CD4-positive, alpha-beta T cell treated with Interleukin-17A for 4 hours (primary cell): ENCODE measurements at regions not wholly inside any gene's neighbourhood (a gene's known extent, or its start where the extent isn't known, plus 50 kb on each side); places are given as distances from the start of the nearest gene placed in this dataset.

Experiments used
- DNase-seq: peaks from one replicate; pipeline ENCODE4 v3.0.0-alpha.2; 2020; ENCODE audit warnings: mixed read lengths

DNA sequence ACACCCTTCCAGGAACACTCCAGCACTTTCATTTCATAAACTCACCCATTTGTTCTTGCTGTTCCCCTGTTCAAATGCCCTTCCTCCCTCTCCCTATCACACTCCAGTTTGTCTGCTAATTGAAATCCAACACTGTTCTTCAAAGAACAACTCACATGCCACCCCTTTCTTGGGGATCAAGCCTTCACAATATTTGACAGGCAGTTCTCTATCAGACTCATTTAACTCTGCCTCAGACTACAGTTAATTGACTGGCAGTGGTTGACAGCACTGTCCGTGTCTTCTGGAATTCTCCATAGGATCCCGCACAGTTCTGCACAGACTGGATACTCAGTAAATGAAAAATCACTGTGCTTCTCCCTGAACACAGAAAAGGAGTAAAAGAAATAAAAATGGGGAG, 87.8 kb downstream of the PMP22 start:
- no peak for DNase-seq

DNA sequence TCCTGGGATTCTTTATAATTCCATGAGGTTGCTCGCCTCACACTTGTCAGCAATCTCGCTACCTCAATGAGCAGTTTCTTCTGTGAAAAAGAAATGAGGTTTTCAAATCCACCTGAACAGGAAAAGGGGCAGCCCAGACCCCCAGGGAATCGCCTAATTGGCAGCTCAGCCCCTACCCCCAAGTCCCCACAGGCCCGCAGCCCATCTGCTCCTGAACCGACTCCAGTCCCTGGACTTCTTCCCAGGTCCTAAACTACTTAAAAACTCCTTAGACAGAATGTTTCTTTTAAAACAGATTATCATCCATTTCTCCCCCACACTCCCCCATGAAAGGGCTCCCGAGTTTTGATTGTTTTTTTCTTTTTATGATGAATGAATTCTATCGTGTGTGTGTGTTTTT, 89.8 kb downstream of the PMP22 start:
- DNase-seq, result no peak

DNA sequence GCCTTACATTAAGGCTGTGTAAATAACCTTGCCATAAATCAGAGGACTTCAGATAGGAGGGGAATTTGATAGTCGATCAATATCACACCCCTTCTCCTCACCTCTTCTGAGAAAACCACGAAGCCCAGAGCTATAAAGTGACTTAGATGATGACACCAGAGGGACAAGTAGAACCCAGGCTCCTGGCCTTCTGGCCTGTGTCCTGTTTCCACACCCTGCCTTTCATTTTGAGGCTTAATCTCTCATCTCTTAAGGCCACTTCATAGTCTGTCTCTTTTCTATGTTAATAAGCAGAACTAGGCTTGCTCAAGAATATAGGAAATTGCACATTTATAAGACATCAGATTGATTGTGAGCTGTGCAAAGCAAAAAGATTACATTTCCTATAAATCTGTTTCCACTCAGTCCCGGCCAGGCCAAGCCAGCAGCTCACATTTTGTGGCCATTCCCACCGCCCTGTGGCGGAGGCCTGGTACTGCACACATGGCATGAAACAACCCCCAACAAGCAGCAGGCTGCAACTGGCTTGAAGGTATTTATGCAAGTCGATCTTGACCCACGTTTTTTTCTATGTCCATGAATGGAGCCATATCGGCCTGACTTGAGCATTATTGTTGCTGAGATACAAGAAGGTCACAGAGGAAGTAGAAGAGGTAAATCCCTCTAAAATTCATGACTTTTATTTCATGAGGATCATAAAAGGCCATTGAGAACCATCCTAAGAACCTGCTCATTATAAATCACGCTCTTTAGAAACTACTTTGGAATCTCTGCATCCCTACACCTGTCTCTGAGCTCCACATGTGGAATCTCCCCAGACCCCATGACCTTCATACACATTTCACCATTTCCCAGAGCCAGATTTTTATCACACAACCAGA, 93.7 kb downstream of the PMP22 start:
- DNase-seq, result no peak

DNA sequence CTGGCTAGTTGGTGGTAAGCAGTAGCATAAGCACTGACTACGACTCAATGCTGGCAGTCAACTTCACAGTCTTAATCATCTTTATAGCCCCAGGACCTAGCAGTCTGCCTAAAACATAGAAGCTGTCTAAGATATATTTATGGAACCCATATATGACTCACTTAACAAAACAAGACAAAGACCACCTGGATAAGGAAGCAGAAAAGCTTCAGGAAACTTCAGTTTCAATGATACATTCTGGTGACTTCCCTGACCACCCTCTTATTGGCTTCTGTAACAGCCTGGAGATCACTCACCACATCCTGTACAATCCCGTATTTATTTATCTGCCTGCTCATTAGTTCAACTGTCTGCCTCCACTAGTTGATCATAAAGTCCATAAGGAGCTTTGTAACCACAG, 95.5 kb downstream of the PMP22 start:
- DNase-seq, result no peak

DNA sequence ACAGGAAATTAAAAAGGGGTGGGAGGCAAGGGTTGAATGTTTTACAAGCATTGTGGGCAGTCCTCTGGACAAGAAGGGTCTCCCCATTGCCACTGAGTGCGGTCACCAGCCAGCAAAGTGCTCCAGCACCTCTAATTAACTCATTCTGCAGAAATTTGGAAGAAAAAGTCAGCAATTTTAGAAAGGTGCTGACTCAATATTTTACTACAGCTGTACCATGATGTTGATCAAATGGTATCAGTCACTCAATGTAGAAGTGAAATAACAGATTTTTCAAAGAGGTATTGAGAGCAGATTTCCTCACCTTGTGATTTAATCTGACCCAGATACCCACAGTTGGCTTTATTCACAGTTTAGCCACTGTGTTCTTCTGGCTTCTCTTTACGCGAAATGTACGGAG, 96.7 kb downstream of the PMP22 start:
- DNase-seq, result no peak

DNA sequence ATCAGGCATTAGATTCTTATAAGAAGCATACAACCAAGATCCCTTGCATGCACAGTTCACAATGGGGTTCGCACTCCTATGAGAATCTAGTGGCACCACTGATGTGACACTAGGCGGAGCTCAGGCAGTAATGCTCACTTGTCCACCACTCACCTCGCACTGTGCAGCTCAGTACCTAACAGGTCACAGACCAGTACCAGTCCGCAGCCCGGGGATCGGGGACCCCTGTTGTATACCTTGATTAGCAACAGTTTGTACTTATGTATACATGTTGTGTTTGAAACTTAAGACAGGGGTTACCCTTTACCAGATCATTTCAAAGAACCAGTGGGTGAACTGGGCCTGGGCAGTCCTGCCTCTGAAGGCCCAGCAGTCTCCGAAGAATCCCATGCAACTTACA, 103.7 kb downstream of the PMP22 start:
- no peak for DNase-seq

DNA sequence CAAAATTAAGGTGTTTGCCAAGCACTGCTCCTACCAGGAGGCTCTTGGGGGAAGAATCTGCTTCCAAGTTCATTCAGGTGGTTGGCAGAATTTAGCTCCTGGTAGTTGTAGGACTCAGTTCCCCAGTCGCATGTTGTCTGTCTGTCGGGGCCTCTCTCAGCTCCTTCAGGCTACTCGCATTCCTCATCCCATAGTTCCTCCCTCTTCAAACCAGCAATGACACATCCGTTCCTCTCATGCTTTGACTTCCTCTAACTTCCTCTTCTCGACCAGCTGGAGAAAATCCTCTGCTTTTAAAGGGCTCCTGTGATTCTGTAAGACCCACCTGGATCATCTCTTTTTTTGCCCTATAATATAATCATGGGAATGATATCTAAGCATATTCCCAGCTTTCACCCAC, 108.1 kb downstream of the PMP22 start:
- no peak for DNase-seq

DNA sequence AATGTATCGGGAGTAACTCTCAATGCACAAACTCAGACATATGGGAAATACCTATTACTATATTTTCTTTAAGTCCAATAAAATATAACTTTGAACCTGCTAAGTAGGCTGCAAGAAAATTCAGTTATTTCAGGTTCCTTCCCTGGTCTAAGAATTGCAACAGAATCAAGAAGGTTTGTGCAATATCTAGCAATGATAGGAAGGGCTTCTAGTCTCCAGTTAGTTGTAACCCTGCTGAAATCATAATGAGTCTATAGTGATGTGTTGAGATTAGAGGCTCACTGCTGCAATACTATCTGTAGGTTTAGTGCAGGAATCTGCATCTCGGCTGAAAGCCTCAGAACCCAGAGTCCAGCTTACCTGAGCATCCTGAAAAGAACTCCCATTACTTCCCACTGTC, 110.5 kb downstream of the PMP22 start:
- no peak for DNase-seq

DNA sequence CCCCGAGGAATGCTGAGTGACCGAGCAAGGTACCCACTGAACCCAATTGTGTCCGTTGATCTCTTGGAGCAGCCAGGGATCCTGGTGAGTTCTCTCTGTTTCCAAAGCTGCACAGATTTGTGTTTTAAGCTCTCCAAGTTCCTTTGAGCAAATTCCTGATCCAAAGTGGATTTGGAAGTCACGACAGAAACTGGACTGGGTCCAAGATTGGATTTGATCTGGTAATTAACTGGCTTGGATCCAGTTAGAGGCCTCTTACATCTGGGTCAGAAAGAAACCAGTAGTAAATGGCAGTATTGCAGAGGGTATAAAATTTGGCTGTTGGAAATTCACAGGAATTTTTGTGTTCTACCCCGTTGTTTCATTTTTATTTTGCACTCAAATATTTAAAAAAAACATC, 119.5 kb downstream of the PMP22 start:
- DNase-seq, result no peak

DNA sequence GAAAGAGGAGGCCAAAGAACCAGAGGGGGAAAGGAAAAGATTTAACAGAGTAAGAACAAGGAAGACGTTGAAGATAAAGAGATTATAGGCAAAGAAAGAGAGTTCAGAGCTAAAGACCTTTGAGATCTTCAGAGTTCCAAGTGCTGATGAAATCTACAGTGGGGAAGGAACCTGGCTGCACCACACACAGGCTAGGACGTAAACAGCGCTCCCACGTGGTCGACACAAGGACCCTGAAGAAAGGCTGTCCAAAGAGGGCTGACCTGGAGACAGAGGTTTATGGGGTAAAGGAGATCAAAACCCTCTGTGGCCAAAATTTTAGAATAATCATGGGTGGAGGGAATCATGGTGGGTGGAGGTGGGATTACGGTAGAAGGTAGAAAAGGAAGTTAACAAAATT, 121.6 kb downstream of the PMP22 start:
- no peak for DNase-seq

DNA sequence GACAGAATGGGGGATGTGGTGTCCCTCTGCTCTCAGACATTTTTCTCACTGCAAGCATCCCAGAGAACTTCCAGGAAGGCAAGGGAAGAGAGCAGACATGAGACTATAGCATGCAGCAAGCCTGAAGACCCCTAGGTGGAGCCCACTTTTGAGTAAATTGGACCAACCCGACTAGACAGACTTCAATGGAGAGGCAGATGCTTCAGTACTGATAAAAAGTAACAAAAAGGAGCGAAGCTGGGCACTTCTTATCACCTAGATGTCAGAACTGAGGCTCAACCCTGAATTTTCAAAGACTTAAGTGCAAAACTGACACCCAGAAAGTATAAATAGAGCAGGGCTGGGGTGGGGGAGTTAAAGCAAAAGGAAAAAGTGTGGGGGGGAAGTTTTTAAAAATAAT, 130.8 kb downstream of the PMP22 start:
- DNase-seq, result no peak

DNA sequence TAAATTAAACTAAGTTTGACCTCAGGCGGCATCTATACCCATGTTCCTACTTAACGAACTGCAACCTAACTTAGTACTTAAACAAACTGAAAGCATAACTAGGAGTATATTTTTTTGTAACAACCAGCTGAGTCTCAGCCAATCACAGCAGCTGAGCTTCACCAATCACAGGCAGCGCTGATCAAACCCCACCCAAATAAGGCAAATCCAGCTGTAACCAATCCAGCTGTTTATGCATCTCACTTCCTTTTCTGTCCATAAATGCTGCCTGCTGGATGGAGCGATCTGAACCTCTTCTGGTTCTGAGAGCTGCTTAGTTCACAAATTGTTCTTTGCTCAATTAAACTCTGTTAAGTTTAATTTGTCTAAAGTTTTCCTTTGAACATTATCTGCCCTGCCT, 131.3 kb downstream of the PMP22 start:
- no peak for DNase-seq

DNA sequence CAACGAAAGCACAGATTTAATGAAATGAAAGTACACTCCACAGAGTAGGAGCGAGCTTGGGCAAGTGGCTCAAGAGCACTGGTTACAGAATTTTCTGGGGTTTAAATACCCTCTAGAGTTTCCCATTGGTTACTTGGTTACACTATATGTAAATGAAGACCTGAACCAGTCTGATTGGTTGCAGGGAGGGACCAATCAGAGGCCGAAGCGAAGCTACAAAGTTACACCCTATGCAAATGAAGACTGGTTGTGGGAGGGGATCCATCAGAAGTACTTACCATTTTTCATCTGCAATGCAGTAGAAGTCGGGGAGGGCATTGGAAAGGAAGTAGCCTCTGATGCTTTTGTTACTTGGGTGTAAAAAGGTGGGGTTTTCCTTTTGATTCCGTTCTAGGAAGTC, 132.0 kb downstream of the PMP22 start:
- DNase-seq, result no peak

DNA sequence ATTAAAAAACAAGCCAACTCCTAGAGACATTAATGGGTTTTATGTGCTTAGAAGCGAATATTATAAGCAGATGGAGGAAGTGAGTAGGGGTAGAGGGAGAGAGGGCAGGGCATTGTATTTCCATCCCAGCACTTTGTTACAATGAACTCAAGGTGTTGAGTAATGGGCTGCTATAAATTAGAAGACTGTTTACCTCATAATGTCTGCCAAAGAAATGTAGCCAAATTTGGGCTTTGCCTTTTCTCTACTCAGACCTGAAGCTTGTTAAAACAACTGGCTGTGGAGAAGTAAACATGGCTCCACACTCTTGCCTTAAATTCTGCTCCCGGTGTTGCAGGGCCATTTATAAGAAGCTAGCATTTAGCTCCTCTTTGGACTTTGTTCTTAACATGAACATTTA, 134.7 kb downstream of the PMP22 start:
- DNase-seq, result no peak

DNA sequence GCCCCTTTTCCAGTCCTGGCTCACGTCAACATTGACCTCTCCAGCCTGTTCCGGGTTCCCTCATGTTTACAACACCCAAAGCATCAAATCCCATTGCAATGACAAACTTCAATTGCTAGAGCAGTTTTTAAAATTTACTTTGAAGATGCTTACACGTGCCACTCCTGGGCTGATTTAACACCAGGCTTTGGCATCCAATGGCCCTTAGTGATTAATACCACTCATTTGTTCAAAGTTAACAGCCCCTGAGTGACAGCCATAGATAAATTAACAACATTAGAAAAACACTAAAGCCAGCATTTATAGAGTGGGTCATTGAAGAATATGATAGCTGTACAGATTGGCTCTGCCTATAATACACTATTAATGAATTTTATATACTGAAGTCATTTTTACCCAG, 135.1 kb downstream of the PMP22 start:
- no peak for DNase-seq

DNA sequence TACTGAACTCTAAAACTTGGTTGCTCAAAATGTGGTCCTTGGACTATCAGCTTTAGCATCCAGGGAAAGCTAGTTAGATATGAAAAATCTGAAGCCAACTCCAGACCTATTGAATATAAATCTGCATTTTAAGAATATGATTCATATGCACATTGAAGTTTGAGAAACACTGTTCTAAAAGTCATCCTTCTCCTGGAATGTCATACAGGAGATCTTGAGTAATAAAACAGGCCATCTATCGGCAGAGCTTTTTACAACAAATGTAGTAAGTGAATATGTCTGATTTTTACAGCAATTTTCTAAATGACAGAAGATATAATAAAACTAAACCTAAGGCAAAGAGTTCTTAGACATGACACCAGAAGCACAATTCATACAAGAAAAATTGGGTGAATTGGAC, 140.4 kb downstream of the PMP22 start:
- DNase-seq, result no peak

DNA sequence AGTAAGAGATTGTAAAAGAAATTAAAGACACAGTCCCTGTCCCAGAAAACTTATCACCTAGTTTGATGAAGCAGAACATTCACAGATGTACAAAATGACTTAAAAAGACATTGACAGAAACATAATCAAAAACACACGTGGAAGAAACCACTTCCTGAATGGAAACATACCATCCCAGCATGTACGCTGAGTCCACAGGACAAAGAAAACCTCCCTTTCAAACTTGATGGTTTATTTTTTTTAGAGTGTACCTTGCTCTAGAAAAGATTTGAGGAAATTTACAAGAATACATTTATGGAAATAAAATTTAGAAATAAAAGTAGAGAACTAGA, 140.9 kb downstream of the PMP22 start:
- no peak for DNase-seq

DNA sequence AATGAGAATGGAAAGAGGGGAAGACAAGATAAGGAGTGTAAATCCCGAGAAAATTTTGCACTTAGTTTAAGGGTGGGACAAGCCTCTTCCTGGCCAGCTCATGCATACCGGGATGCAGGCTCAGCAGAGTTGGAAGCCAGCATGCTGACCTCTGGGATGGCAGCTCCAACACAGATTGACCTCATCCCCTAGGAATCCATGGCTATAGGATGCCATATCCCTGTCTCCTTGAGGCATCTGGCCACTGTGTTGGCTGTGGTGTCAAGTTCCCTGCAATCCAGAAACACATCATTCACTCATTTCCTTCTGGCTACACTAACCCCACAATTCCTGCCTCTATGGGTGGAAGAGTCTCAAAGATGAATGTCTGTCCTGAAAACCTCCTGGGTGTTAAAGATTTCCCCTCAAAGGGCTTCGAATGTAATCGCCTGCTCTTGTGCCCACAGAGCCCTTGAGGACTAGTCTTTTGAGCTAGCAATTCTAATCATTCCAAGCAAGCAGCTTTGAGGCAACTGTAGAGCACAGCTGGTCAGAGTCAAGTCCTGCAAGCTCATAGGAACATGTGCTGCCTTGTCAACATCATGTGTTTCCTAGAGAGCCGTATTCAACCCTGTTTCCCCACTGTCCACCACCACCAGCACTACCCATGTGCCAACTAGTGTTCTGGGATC, 141.4 kb downstream of the PMP22 start:
- no peak for DNase-seq

DNA sequence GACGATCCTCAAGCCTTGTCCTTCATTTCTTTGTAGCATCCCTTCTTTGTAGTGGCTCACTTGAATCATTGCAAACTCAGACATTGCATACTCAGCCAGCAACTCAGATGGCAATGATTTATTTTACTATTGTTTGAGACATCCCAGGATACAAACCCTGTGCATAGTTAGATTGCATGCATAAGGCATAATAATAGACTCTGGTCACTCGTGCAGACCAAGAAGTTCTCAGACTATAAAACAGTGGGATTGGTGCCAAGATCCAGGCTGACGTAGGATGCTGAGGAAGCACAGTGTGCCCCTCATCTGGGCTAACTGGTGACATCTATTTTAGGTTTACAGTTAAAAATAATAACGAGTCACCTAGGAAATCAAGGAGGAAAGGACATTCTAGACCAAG, 142.3 kb downstream of the PMP22 start:
- DNase-seq, result no peak

DNA sequence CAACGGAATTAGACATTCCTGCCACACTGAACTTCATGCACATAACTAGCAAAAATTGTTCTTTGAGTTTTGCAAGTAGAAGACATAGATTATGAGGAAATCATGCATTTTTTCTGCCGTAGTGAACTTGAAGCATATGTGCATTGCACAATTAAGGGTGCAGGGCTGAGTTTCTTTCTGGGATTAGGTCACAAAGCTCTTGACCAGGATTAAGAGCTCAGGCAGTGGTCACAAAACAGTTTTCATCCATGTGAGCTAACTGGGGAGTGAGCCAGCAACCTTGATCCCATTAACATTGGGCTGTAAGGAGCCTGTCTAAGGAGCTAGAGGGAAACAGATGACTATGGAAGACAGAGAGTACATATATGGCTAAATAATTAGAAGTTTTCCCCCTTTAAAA, 143.7 kb downstream of the PMP22 start:
- DNase-seq, result no peak

DNA sequence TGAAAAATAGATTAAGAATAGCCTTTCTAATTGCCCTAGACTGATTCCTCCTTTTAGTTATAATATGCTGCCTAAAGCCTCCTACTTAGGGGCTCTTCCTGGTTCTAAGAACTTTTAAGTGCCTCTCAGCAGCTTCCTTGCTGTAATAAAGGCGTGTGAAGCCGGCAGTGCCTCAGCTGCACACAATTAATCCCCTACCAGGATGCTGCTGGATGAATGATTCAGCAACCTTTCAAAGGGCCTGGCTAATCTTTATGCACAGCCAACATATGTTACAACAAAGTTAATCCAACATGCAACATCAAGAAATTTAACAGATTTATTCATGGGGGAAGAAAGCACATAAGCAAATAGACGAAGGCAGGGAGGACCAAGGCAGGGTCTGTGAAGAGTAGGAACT, 145.2 kb downstream of the PMP22 start:
- no peak for DNase-seq

DNA sequence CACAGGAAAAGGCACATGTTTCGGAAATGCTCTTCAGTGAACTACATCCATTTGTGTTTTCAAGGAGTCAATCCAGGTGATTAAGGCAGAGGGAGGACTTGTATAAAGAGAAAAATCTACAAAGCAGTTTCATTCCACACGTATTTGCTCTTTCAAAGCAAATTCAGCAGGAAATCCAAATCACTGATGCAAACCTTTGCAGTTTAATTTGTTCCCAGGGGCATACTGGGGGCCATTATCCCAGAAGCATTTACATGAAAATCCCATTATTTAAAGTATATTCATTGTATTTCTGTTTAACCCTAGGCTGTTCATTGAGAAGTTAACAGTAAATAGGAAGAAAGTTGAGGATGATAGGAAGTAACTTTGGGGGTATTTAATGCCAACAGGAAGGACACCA, 147.9 kb downstream of the PMP22 start:
- no peak for DNase-seq

DNA sequence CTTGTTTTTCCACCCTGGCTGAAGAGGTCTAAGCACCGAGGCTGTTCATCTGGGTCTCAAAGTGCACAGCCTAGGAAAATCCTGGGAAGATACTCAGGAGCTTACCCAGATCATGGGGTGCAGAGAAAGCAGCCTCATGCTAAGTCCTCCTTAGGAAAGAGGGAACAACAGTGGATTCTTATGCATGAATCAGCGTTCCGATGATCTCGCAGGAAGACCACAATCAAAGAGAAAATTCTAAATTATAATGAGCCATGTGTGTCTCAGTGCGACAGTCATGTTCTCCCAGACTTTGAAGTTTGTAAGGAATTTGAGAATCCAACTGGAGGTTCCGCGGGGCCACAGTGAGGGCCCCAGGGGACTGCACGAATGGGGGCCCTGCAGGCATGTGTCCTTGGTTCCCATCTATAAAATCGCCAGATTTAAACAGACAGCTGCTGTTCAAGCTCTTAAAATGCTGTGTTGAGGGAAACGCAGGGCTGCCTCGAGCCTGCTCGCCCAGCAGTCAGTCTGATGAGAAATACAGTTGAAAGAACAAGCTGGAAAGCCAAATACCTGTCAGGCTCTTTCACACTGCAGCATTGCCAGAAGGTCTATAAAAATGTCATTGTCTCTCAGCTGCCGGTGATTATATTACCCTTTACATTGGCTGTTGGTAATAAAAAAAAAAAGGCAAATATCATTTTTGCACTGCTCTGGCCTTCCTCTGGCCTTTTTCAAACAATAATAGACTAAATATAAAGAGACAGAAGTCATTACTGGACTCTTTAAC, 152.1 kb downstream of the PMP22 start:
- DNase-seq, result no peak

DNA sequence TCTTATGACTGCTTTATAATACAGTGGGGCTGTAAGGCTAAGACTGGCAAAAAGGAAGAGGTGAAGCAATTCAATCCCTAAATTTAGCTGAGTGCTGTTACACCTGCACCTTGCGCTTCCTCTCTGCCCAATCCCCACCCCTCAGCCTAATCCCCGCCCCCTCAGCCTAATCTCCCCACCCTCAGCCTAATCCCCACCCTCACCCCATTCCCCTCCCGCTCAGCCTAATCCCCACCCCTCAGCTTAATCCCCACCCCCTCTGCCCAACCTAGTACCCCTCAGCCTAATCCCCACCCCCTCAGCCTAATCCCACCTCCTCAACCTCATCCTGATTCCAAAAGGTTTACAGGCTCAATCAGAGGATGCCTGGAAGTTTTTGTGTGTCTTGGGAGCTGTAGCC, 155.5 kb downstream of the PMP22 start:
- DNase-seq, result no peak
